Esophagus squamous epithelium (tissue), 4 donors: ENCODE measurements at regions not wholly inside any gene's neighbourhood (a gene's known extent, or its start where the extent isn't known, plus 50 kb on each side); places are given as distances from the start of the nearest gene placed in this dataset.
"Not testable (repeated sequence)": the region's sequence is repeated elsewhere in the genome, so short reads cannot be mapped to it uniquely, and the experiment has no call there.

ENCODE experiments used
- CTCF ChIP-seq, 6 experiments: fragments of 450-650 bp in 4 of 6; fragments of 200-600 bp in 2 of 6; sonication (generic) in 2 of 6; IDR thresholded peaks; one replicate each; pipeline ENCODE4 v1.5.1; 2016 to 2019; ENCODE audit warnings: antibody characterized with exemption in 6 of 6, mild to moderate bottlenecking in 4 of 6, moderate library complexity in 4 of 6
- POLR2A ChIP-seq, 4 donors: fragments of 450-650 bp; IDR thresholded peaks; one replicate each; pipeline ENCODE4 v1.6.1; 2017; ENCODE audit warnings: antibody characterized with exemption in 4 of 4, mild to moderate bottlenecking in 4 of 4, moderate library complexity in 3 of 4

GRCh38 chr5:42979242-42979641 is 60.9 kb downstream of the ANXA2R start:
- not testable (repeated sequence) for TF ChIP-seq CTCF, POLR2A (IDR thresholded peaks at IDR 0.05)
